Renal cortex interstitium (tissue), 11 donors: ENCODE measurements at regions not wholly inside any gene's neighbourhood (a gene's known extent, or its start where the extent isn't known, plus 50 kb on each side); places are given as distances from the start of the nearest gene placed in this dataset.

Experiments
- DNase-seq, 11 donors: peaks; one replicate each; pipeline ENCODE4 v3.0.0-alpha.2; 2013; ENCODE audit warnings: low read depth in 9 of 11, low spot score in 4 of 11; ENCODE audit errors: extremely low read depth in 1 of 11

DNA sequence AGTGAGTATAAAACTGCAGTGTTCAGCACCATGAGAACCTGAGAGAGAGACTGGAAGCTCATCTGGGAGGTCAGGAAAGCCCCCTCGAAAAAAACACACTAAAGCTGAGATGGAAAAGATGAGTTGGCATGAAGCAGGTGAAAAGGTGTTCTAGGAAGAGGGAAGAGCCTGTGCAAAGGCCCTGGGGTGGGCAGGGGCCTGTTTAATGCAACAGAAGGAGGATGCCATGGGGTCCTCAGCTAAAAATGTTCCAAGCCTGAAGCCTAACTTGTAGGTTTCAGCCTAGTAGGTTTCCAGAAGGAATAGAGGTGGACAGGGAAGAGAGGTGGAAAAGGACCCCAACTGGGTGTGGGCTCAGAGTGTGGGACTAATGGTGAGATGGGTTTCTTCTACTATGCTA is 242.3 kb upstream of the ZFHX3 start:
- no peak for DNase-seq

DNA sequence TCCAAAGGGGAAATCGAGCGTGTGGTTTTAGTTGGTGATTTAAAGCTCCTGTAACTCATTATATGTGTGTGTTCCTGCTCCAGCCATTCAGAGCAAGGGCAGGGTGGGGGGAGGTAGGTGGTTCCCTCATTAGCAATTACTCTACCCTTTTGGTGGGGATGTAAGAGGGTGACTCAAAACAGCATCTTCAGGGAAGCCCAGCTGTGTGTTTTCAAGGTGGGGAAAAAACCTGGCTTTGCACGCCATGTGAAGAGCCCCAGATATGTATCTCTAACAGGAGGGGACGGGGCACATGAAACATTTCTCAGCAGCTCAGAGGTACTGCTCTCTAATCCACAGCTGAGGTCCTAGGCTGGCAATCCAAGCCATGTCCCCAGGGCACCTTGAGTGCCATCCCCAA is 241.3 kb upstream of the ZFHX3 start:
- no peak for DNase-seq

DNA sequence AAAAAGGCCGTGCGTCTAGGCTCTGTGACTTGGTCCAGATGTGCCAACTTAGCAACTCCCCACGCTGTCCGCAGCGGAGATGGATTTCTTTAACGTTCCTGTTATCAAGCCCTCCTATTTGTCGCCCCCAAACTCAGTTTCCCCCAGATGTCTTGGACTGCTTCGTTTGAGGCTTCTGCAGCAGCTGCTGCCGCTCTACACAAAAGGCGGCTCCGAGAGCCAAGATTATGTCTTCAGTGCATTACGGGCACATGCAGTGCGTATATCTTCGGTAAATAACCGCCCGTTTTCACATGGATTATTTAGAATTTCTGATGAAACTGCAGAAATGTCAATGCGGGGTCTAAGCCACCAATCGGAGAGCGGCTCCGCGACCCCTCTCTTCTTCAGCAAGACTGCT is 240.6 kb upstream of the ZFHX3 start:
- peak in 1 of 11 donors; percentile 19 for DNase-seq

DNA sequence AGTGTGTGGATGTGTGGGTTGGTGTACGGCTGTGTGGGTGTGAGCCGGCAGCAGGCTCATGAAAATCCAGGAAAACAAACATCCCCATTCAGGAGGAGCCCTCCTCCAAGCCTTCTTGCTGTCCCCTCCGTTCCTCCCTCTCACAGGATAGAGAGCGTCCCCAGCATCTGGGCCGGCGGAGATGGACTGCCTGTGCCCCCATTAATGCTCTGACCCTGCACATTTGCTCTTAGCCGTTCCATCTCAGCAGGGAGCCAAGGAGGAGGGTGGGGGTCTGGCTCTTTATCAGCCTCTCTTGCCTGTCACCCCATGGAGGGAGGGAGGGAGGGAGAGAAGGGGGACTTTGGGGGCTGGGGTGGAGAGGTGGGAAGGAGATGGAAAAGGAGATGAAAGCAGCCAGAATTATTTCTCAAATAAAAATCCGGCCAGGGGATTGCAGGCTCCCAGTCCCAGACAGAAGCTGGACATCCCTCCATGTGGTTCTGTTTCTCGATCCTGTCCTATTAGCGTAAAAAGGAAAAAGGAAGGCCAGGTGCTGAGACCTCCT is 240.0 kb upstream of the ZFHX3 start:
- DNase-seq, result peak in 1 of 11 donors; percentile 17

DNA sequence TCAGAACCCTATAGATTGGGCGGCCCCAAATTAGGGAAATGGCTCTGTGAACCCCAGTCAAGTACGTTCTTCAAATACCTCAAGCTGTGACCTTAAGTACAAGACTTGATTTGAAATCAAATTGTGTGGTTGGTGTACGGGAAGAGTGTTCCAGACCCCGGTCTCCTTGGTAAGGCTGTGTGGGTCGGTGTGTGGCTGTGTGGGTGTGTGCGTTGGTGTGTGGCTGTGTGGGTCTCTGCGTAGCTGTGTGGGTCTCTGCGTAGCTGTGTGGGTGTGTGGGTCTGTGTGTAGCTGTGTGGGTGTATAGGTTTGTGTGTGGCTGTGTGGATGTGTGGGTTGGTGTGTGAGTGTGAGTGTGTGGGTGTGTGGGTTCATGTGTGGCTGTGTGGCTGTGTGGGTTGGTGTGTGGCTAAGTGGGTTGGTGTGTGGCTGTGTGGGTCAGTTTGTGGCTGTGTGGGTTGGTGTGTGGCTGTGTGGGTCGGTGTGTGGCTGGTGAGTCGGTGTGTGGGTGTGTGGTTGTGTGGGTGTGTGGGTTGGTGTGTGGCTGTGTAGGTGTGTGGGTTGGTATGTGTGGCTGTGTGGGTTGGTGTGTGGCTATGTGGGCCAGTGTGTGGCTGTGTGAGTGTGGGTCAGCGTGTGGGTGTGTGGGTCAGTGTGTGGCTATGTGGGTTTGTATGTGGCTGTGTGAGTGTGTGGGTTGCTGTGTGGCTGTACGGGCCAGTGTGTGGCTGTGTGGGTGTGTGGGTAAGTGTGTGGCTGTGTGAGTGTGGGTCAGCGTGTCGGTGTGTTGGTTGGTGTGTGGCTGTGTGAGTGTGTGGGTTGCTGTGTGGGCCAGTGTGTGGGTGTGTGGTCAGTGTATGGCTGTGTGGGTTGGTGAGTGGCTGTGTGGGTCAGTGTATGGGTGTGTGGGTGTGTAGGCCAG is 238.7 kb upstream of the ZFHX3 start:
- no peak for DNase-seq

DNA sequence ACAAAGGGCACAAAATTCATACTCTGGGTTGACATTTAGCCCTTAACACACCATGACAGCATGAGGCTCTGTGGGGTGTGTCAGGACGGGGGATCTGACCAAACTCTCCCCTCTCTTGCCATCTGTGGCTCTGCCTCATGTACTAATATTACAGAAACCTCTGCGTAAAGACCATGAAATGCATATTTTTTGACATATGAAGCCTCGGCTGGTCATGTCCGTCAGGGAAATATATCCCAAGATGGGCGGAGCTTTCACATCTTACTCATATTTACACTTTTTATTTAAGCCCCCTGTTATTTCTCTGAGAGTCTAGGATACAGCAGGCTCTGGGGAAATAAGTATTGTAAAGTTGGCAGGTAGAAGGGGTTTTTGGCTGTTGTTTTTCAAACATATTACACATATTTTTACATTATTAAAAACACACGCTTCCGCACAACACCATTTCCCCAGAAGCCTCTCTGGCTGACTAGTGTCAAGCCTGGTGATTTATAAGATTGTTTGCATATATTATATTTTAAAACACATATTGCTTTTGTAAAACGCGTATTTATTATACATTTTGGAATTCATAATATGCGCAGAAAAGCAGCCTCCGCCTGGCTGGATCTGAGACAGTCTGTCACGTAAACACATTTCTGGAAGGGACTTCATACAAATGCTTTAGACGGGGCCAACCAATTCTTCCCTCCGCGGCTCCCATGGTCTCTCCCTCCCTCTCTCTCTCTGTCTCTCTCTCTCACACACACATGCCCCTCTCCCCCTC is 237.7 kb upstream of the ZFHX3 start:
- no peak for DNase-seq

DNA sequence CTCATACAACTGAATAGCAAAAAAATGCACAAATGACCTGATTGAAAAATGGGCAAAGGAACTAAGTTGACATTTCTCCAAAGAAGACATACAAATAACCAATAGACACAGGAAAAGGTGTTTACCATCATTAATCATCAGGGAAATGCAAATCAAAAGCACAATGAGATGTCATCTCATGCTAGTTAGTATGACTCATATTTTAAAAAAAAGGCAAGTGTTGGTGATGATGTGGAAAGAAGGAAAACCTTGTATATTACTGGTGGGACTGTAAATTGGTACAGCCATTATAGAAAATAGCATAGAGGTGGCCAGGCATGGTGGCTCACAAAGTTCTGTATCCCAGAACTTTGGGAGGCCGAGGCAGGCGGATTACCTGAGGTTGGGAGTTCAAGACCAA is 232.5 kb upstream of the ZFHX3 start:
- DNase-seq, result no peak

DNA sequence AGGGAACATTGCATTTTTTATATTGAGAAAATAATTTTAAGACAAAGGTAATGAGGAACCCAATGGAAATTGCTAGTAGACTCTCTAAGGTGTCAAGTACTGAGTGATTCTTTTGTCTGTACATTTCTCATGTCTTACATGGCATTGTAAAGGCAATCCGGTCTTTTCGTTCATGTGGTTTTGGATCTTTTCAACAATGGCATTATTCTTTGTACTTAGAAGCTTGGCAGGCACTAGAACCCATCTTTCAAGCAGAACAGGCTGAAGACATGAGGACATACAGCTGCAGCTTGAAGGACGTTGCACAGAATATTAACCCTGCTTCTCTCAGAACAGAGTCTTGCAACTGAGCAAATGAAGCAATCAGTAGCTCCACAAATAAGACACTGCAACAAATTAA is 231.5 kb upstream of the ZFHX3 start:
- no peak for DNase-seq

DNA sequence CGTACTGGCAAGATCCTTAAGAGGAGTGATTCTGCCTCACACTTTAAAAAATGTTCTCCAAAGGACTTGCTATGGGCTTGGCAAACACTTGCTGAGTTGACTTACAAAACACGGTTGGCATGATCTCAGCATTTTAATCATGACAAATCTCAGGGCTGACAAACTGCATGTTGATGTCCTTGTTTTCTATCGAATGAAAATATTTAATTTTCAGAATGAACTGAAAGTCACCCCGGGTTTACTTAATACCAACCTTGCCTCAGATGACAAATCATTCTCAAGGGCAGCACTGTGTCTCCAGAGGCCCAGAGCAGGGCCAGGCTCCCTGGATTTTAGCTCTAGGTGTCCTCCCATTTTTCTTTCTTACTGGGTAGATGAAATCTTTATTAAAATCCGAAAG is 229.1 kb upstream of the ZFHX3 start:
- DNase-seq, result no peak

DNA sequence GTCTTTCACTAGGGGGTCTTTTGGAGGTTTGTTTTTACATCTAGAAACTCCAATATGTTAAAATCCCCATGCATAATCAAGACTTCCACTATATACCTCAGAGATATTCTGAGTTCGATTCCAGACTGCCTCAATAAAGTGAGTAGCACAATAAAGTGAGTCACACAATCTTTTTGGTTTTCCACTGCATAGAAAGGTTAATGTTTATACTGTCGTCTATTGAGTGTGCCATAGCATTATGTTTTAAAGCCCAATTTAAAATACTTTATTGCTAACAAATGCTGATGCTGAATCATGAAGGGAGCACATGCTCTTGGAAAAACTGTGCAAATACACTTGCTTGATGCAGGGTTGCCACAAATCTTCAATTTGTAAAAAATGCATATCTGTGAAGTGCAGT is 227.5 kb upstream of the ZFHX3 start:
- no peak for DNase-seq

DNA sequence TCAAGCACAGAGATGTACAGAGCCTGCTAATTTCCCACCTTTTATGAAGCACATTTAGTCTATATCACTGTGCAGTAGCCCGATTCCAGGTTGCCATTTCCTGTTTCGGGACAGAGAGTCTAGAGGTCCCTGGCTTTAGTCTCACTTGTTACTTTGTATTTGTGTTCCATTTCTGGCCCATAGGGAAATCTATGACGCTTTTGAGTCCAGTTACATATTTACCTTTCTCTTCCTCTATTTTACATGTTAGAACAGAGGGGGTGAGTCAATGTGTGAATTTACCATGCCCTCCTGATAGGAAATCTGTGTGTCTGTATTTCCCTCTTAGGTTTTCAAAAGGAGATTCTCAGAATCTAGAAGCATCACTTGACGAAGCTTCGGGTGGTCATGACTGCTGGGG is 227.1 kb upstream of the ZFHX3 start:
- no peak for DNase-seq

DNA sequence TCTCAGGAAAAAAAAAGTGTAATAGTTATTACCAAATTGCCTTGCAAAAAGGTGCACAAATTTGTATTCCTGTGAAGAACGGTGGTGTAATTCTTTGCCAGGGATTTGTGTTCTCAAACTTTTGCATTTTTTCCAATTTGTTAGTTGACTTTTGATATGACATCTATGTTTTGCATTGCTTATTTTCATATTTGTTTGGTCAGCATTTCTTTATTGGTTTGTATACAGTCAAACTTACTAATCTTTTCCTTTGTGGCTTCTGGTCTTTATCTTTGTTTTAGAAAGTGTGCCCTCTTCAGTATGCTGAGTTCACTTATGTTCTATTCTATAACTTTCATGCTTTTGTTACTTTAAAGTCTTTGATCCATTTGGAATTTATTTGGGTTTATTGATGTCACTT is 226.2 kb upstream of the ZFHX3 start:
- DNase-seq, result no peak

DNA sequence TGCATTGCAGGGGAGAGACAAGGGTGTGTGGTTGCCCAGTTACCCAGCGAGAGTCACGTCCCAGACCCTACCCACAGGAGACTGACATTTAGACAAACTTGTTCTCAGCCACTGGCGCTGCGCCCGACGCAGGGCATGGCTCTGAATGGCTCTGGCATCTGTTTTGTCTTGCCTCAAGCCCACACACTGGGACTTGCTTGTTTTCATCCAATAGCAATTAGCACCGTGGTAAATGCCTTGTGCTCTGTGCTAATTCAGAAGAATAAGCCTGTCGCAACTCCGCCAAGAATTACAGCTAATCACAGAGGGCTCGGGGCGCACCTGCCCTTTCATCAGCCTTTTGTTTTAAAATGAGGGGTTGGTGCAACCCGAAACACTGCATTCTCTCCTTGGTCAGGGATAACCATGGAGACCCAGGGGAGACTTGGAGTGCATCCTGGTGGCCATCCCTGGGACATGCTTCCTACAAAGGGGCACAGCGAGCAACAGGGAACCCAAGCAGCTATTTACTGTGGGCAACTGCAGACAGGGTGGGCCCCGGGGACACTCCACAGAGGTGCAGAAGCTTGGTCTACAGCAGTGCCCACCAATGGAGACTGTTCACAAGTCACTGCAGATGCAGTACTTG is 220.6 kb upstream of the ZFHX3 start:
- no peak for DNase-seq

DNA sequence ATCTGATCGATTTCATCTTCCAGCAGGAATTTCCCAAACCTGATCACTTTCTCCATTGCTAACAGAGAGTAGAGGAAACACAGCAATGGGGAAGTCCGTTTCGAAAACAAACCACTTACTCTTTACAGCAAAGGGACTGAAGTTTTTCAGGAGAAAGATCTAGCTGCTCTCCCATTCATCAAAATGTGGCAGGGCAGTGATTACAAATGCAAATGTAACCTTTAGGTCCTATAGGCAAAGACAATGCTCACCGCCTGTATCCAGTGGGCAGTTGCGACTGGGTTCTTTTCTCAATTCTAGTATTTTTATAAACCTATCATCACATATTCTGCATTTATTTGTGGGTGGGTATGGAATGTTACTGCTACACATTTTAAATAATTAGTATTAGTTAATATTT is 218.0 kb upstream of the ZFHX3 start:
- no peak for DNase-seq

DNA sequence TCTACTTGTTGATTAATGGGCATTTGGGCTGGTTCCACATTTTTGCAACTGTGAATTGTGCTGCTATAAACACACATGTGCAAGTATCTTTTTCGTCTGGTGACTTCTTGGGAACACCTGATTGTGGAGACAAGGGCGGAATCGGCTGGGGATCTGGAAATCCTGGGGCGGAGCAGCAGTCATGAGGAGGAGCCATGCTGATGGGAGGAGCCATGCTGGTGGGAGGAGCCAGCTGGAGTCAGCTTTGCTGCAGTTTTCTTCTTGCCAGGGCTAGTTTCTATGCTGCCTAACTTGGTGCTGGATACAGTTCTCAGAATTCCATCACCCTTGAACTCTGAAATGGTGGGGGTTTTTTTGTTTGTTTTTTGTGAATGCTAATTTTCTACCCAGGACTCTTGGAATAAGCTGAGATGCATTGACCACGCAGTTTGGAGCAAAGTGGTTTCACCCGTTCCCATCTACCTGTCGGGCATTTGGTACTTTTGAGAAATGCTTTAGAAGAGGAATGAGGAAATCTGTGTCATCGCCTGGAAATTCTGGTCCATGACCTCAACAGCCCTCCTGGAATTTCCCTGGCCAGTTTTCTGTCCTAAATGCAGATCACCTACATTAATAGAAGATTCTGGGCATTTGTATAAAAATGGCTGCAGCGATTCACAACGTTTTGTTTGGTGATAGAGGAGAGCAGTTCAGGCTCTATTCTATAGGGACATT is 217.4 kb upstream of the ZFHX3 start:
- DNase-seq, result no peak

DNA sequence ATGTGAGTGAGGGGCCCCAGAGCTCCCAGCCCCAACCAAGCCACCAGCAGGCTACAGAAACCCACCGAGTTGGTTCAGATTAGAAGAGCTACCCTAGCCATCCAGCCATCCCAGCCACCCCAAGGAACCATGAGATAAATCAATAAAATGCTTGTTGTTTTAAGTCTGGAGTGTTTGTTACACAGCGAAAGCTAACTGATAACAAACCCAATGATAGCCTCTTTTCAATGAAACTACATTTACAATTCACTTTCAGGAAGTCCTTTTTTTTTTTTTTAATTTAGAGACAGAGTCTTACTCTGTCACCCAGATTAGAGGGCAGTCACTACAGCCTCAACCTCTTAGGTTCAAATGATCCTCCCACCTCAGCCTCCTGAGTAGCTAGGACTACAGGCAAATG is 215.0 kb upstream of the ZFHX3 start:
- DNase-seq, result no peak

DNA sequence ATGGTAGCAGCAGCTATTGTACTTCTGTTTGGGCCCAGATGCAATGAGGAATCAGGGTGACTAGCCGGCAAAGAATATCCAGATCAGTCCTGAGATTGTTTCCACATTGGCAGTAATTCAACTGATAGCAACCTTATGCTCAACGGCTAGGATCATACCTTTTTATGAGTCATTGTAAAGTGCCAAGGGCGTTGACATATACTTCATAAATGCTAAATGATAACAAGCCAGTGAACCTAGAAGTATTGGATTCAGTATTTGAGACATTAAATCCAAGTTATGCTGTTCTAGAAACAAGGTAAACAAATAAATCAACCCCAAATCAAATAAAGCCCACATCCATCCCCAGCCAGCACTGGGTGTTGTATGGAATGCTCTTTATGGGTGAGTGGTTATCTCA is 207.1 kb upstream of the ZFHX3 start:
- no peak for DNase-seq

DNA sequence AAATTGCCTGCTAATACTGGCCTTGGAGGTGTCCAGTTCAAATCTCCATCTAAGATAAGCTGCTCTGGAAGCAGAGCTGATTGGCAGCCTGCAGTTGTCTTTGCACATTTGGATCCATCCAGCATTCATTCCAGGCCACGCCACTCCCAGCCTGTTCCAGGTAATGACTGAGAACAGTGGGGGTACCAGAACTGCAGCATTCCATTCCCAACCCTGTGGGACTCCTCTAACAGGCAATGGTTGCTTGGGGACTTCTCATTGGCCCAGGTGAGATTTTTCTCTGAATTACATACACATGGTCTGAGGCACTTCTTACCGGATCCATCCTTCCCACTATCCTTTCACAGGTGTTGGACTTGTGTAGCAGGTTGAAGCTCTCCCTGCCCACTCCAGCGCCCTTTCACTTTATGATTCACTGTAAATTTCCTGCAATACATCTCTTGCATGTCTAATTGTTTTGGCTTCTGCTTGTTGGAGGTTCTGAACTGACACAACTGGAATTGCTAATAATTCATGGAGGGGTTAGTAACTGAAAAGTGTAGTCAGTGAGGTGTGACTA is 206.1 kb upstream of the ZFHX3 start:
- DNase-seq, result no peak

DNA sequence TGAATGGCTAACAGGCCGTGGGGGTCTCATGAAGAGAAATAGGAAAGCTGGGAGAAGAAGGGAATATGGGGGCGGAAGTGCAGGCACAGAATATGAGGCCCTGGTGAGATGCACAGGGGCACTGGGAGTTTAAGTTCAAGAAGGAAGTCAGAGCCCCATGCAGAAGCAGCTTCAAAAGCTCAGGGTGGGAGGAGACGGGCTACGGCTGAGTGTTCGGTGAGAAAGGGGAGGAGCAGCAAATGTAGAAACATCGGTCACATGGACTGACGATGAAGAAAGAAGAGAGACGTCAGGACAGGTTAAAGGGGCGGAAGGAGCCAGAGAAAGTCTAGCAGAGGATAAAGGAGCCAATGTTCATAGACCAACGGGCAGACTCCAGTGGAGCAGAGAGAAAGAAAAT is 204.5 kb upstream of the ZFHX3 start:
- DNase-seq, result no peak
